IMR-90 (cell line): ENCODE measurements at regions not wholly inside any gene's neighbourhood (a gene's known extent, or its start where the extent isn't known, plus 50 kb on each side); places are given as distances from the start of the nearest gene placed in this dataset.

ENCODE experiments used
- ATAC-seq: fragments of 200-7000 bp; cut with Tn5 transposase; 2 replicates; pipeline ENCODE4 v1.9.1; 2020; ENCODE audit warnings: low read depth, mild to moderate bottlenecking, moderate library complexity
- BruUV-seq: library from RNA; stranded (reverse); fragments of 400-500 nt; replicated peaks from 2 replicates; lab custom pipeline; 2021; lab: Mats Ljungman, UMichigan
- CTCF ChIA-PET: fragments of 300-600 bp; formaldehyde crosslinking; extraction: SDS; loops from one replicate; lab custom pipeline; 2021; ENCODE audit warnings: antibody characterized with exemption; lab: Yijun Ruan, JAX
- POLR2A ChIA-PET: fragments of 300-600 bp; sonication (Branson Sonifier 250); formaldehyde crosslinking; loops from one replicate; lab custom pipeline; 2022; ENCODE audit warnings: antibody characterized with exemption; ENCODE audit not compliant: unreplicated experiment; lab: Charles Lee
- DNase-seq: peaks from one replicate; pipeline ENCODE4 v3.0.0; 2013
- H2AFZ ChIP-seq: replicated peaks from 2 replicates; pipeline ENCODE3; 2013; ENCODE audit warnings: low read length, mild to moderate bottlenecking; ENCODE audit not compliant: poor library complexity
- H2AK5ac ChIP-seq: 2 replicates; pipeline ENCODE4 v1.6.1; 2013; ENCODE audit warnings: low read depth, low read length, inconsistent platforms
- H2AK9ac ChIP-seq: replicated peaks from 2 replicates; pipeline ENCODE3; 2013; ENCODE audit warnings: mild to moderate bottlenecking, low read depth, low read length, moderate library complexity; ENCODE audit not compliant: poor library complexity
- H2BK120ac ChIP-seq: 2 replicates; pipeline ENCODE4 v1.6.1; 2013; ENCODE audit warnings: low read depth, low read length, inconsistent platforms
- H2BK15ac ChIP-seq: 3 replicates; pipeline ENCODE4 v1.6.1; 2013; ENCODE audit warnings: low read depth, low read length, inconsistent platforms
- H2BK20ac ChIP-seq: 2 replicates; pipeline ENCODE4 v1.6.1; 2013; ENCODE audit warnings: low read depth, mild to moderate bottlenecking, inconsistent platforms, low read length, moderate library complexity
- H2BK5ac ChIP-seq: 2 replicates; pipeline ENCODE4 v1.6.1; 2013; ENCODE audit warnings: mild to moderate bottlenecking, low read depth, low read length, inconsistent platforms; ENCODE audit not compliant: poor library complexity, severe bottlenecking
- H3K14ac ChIP-seq: replicated peaks from 2 replicates; pipeline ENCODE4 v1.6.1; 2013; ENCODE audit warnings: low read depth, low read length, inconsistent platforms
- H3K18ac ChIP-seq: 2 replicates; pipeline ENCODE4 v1.6.1; 2013; ENCODE audit warnings: low read depth, low read length, control low read depth
- H3K23ac ChIP-seq: 2 replicates; pipeline ENCODE4 v1.6.1; 2013; ENCODE audit warnings: low read depth, low read length, inconsistent platforms
- H3K27ac ChIP-seq: 2 replicates; pipeline ENCODE4 v1.5.1; 2013; ENCODE audit warnings: mild to moderate bottlenecking, control low read depth, low read length; ENCODE audit not compliant: insufficient read depth
- H3K27me3 ChIP-seq: 2 replicates; pipeline ENCODE4 v1.6.1; 2013; ENCODE audit warnings: low read length; ENCODE audit not compliant: control insufficient read depth, insufficient read depth
- H3K36me3 ChIP-seq: 2 replicates; pipeline ENCODE4 v1.6.1; 2013; ENCODE audit warnings: low read length, mixed read lengths; ENCODE audit not compliant: control insufficient read depth, insufficient read depth
- H3K4ac ChIP-seq: 2 replicates; pipeline ENCODE4 v1.6.1; 2013; ENCODE audit warnings: low read depth, low read length, inconsistent platforms
- H3K4me1 ChIP-seq: 2 replicates; pipeline ENCODE4 v1.6.1; 2013; ENCODE audit warnings: low read length, mixed read lengths; ENCODE audit not compliant: control insufficient read depth, insufficient read depth
- H3K4me2 ChIP-seq: 2 replicates; pipeline ENCODE4 v1.6.1; 2013; ENCODE audit warnings: low read depth, mild to moderate bottlenecking, control low read depth, low read length, moderate library complexity
- H3K4me3 ChIP-seq: 2 replicates; pipeline ENCODE4 v1.5.1; 2013; ENCODE audit warnings: low read depth, mild to moderate bottlenecking, control low read depth, low read length, moderate library complexity; ENCODE audit not compliant: insufficient read depth
- H3K56ac ChIP-seq: 2 replicates; pipeline ENCODE4 v1.6.1; 2013; ENCODE audit warnings: low read length, inconsistent platforms; ENCODE audit not compliant: insufficient read depth; ENCODE audit errors: extremely low read depth
- H3K79me1 ChIP-seq, 2 experiments: 2 replicates each; pipeline ENCODE4 v1.6.1; 2013; ENCODE audit warnings: low read length in 2 of 2, inconsistent platforms in 1 of 2, low read depth in 1 of 2
- H3K9ac ChIP-seq: 2 replicates; pipeline ENCODE4 v1.6.1; 2013; ENCODE audit warnings: low read depth, low read length, control low read depth
- H3K9me1 ChIP-seq: 2 replicates; pipeline ENCODE4 v1.6.1; 2013; ENCODE audit warnings: low read length, inconsistent platforms; ENCODE audit not compliant: insufficient read depth
- H3K9me3 ChIP-seq: 2 replicates; pipeline ENCODE4 v1.6.1; 2013; ENCODE audit warnings: low read length; ENCODE audit not compliant: control insufficient read depth, insufficient read depth
- H4K20me1 ChIP-seq: 2 replicates; pipeline ENCODE4 v1.6.1; 2013; ENCODE audit warnings: low read length, inconsistent platforms; ENCODE audit not compliant: insufficient read depth
- H4K5ac ChIP-seq: 2 replicates; pipeline ENCODE4 v1.6.1; 2013; ENCODE audit warnings: mild to moderate bottlenecking, low read depth, low read length, control low read depth
- H4K8ac ChIP-seq, 2 experiments: 2 replicates each; pipeline ENCODE4 v1.6.1; 2013; ENCODE audit warnings: low read depth in 2 of 2, low read length in 2 of 2, control low read depth in 1 of 2, inconsistent platforms in 1 of 2
- H4K91ac ChIP-seq: 2 replicates; pipeline ENCODE4 v1.6.1; 2013; ENCODE audit warnings: low read depth, low read length, inconsistent platforms; ENCODE audit not compliant: insufficient read depth
- BHLHE40 ChIP-seq: fragments of 150-350 bp; IDR thresholded peaks from 2 replicates; pipeline ENCODE4 v1.6.1; 2016; ENCODE audit warnings: mild to moderate bottlenecking, low read depth, low read length
- CEBPB ChIP-seq: IDR thresholded peaks from 2 replicates; pipeline ENCODE4 v1.6.1; 2012; ENCODE audit warnings: low read depth, low read length, improper control_type of control experiment
- MXI1 ChIP-seq: IDR thresholded peaks from 2 replicates; pipeline ENCODE4 v1.6.1; 2012; ENCODE audit warnings: low read depth, mild to moderate bottlenecking, low read length, moderate library complexity, borderline replicate concordance
- NFE2L2 ChIP-seq: fragments of 150-350 bp; IDR thresholded peaks from 2 replicates; pipeline ENCODE4 v1.6.1; 2016; ENCODE audit warnings: low read depth, mild to moderate bottlenecking, low read length
- WGBS, 2 experiments: methylation state at CpG; one replicate each; pipeline versions ENCODE4 v1.1.5 to v1.1.7; 2013; ENCODE audit warnings: missing lambda C conversion rate in 2 of 2; ENCODE audit not compliant: insufficient read length in 1 of 2; ENCODE audit errors: extremely low coverage in 2 of 2; 5-methylcytosine and 5-hydroxymethylcytosine counted together
- dilution Hi-C: fragments of 300-500 bp; cut with HindIII; formaldehyde crosslinking; loops from one replicate; pipeline ENCODE4 v1.14.3; 2018; ENCODE audit warnings: low sequenced_read_pairs; ENCODE audit not compliant: unreplicated experiment
- in situ Hi-C: fragments of 300-500 bp; cut with MboI; formaldehyde crosslinking; loops from 3 replicates; pipeline ENCODE4 v1.14.3; 2019; ENCODE audit warnings: low sequenced_read_pairs, inconsistent platforms, mixed read lengths
- intact Hi-C: fragments of 100-400 bp; cut with micrococcal nuclease; formaldehyde crosslinking; loops from 2 replicates; pipeline ENCODE4 v1.10.0; 2022

GRCh38 chr15:81923561-81924350, 122.1 kb downstream of the MEX3B start:
- H2AK5ac ChIP-seq = no peak overlapping the region
- ChIA-PET POLR2A (no interaction called here), CTCF (interaction anchor here (0.6 to 1.2 kb wide), 2 partner anchors 15 to 145 kb away, joined by 3 read pairs; no protein-coding TSS in a partner anchor)
- no peak overlapping the region for H4K8ac ChIP-seq
- dilution Hi-C loops (no loop called here), intact Hi-C loops (no loop called here), in situ Hi-C loops (no loop called here)
- no TSS peak for BruUV-seq
- no peak overlapping the region for H2BK5ac ChIP-seq
- no peak overlapping the region for H4K91ac ChIP-seq
- no peak overlapping the region for H2BK120ac ChIP-seq
- no peak overlapping the region for H3K4ac ChIP-seq
- no peak overlapping the region for H2AK9ac ChIP-seq
- H3K23ac ChIP-seq = no peak overlapping the region
- H3K27ac ChIP-seq = peak overlapping the region; percentile 44; the same call in 1 of the 2 replicates
- H2BK20ac ChIP-seq = no peak overlapping the region
- ATAC-seq (peak; percentile 91), DNase-seq (peak; percentile 52)
- WGBS, 2 experiments = 50% methylated on average over 1 of the region's 4 CpGs; no CpG with 5 or more reads in 1 of the 2 experiments
- H3K79me1 ChIP-seq = no peaks in the 10 kb centered on the region
- H3K4me2 ChIP-seq = peak overlapping the region; percentile 22; the same call in 1 of the 2 replicates
- H3K4me1 ChIP-seq = peaks cover 7% of the 10 kb centered on the region
- no peak overlapping the region for H3K9ac ChIP-seq
- no peak overlapping the region for H2BK15ac ChIP-seq
- H3K18ac ChIP-seq = no peak overlapping the region; the same call in 1 of the 2 replicates
- H3K27me3 ChIP-seq = no peaks in the 10 kb centered on the region
- no peak overlapping the region for H2AFZ ChIP-seq
- no peak overlapping the region for H3K14ac ChIP-seq
- H3K4me3 ChIP-seq = no peak overlapping the region
- TF ChIP-seq CEBPB (peak; percentile 63), NFE2L2 (no peak), BHLHE40 (no peak), MXI1 (no peak)
- 0 out of 2 replicates have a peak, but pooled peaks cover 5% of the 10 kb centered on the region for H3K9me1 ChIP-seq
- peaks cover 7% of the 10 kb centered on the region for H3K9me3 ChIP-seq
- no peaks in the 10 kb centered on the region for H3K36me3 ChIP-seq
- no peak overlapping the region for H3K56ac ChIP-seq
- H4K5ac ChIP-seq = no peak overlapping the region
- H4K20me1 ChIP-seq = no peaks in the 10 kb centered on the region
